ENCODE measurements at regions not wholly inside any gene's neighbourhood (a gene's known extent, or its start where the extent isn't known, plus 50 kb on each side); places are given as distances from the start of the nearest gene placed in this dataset.

- TF ChIP-seq POLR2A (IDR thresholded peaks at IDR 0.05; ENCODE audit: low read depth, low read length) (no peak), POLR2AphosphoS5 (IDR thresholded peaks at IDR 0.05; ENCODE audit: low read depth, low read length) (no peak), TAF1 (IDR thresholded peaks at IDR 0.05; ENCODE audit: low read depth, low read length) (no peak), SPI1 (IDR thresholded peaks at IDR 0.05; ENCODE audit: low read depth, low read length) (no peak), POU2F2 (IDR thresholded peaks at IDR 0.05; ENCODE audit: low read depth, low read length) (no peak)
These were observed 58.5 kb upstream of the SESN3 start for GRCh38 chr11:95289378-95290101.

Data from GM12891 (cell line).